B cell (primary cell): ENCODE measurements at regions not wholly inside any gene's neighbourhood (a gene's known extent, or its start where the extent isn't known, plus 50 kb on each side); places are given as distances from the start of the nearest gene placed in this dataset.

ENCODE experiments used
- CTCF ChIP-seq: fragments of 200-600 bp; IDR thresholded peaks from one replicate; pipeline ENCODE4 v1.8.0; 2022; ENCODE audit warnings: antibody characterized with exemption, mild to moderate bottlenecking
- EZH2 ChIP-seq: IDR thresholded peaks from 2 replicates; pipeline ENCODE4 v1.6.1; 2012; ENCODE audit warnings: borderline replicate concordance, low read depth, mild to moderate bottlenecking, moderate library complexity, low read length; ENCODE audit not compliant: insufficient read depth, poor library complexity, severe bottlenecking

- TF ChIP-seq CTCF (no peak), EZH2 (no peak)
Measured at GRCh38 chr5:42242210-42242609, 181.0 kb upstream of the GHR start.
